Kidney (tissue), 13 donors: ENCODE measurements at regions not wholly inside any gene's neighbourhood (a gene's known extent, or its start where the extent isn't known, plus 50 kb on each side); places are given as distances from the start of the nearest gene placed in this dataset.

ENCODE experiments used
- DNase-seq, 5 donors: peaks; one replicate each; pipeline ENCODE4 v3.0.0-alpha.2; 2013 to 2020
- FAIRE-seq: peaks from 2 replicates; lab custom pipeline; 2012; peaks lifted over from hg19 to GRCh38; lab: Jason Lieb, UNC
- H3K27ac ChIP-seq, 2 donors: one replicate each; pipeline ENCODE4 v1.7.0; 2013; ENCODE audit warnings: low read depth in 2 of 2, low read length in 2 of 2, inconsistent platforms in 1 of 2
- H3K27me3 ChIP-seq: one replicate; pipeline ENCODE4 v1.7.1; 2013; ENCODE audit warnings: low read length, inconsistent platforms; ENCODE audit not compliant: control insufficient read depth, insufficient read depth
- H3K36me3 ChIP-seq, 3 donors: one replicate each; pipeline versions ENCODE4 v1.7.0 to v1.7.1; 2013; ENCODE audit warnings: low read length in 3 of 3, control low read depth in 1 of 3, inconsistent platforms in 1 of 3; ENCODE audit not compliant: insufficient read depth in 3 of 3, control insufficient read depth in 2 of 3
- H3K4me1 ChIP-seq, 3 donors: one replicate each; pipeline versions ENCODE4 v1.7.0 to v1.7.1; 2013; ENCODE audit warnings: low read length in 3 of 3, inconsistent platforms in 1 of 3, low read depth in 1 of 3; ENCODE audit not compliant: control insufficient read depth in 2 of 3, insufficient read depth in 2 of 3
- H3K4me3 ChIP-seq, 3 donors: one replicate each; pipeline versions ENCODE4 v1.7.0 to v1.8.1; 2013; ENCODE audit warnings: low read length in 3 of 3, control low read depth in 1 of 3, inconsistent platforms in 1 of 3
- H3K9ac ChIP-seq, 3 donors: one replicate each; pipeline versions ENCODE4 v1.7.0 to v1.7.1; 2013; ENCODE audit warnings: low read length in 3 of 3, control low read depth in 1 of 3, inconsistent platforms in 1 of 3
- H3K9me3 ChIP-seq, 3 donors: one replicate each; pipeline versions ENCODE4 v1.7.0 to v1.7.1; 2013; ENCODE audit warnings: low read length in 3 of 3, control low read depth in 1 of 3, inconsistent platforms in 1 of 3; ENCODE audit not compliant: control insufficient read depth in 2 of 3, insufficient read depth in 1 of 3
- intact Hi-C: fragments of 100-400 bp; cut with DNase I; formaldehyde crosslinking; loops from one replicate; pipeline ENCODE4 v1.11.1; 2022
- TF ChIP-seq, protein P1 (sequence below): IDR thresholded peaks from 3 replicates; pipeline ENCODE4 v1.5.1; 2012; ENCODE audit warnings: mild to moderate bottlenecking, moderate library complexity, borderline replicate concordance; ENCODE audit not compliant: insufficient read depth; ENCODE audit errors: extremely low read depth
- donor health status: control.
- donor health status: control.
- donor health status: control.
- donor health status: control.
- donor health status: control.
- donor health status: DM: yes; HTN: yes; CAD: no.
- donor health status: Normal renal cell carcinoma (clear cell type).

DNA sequence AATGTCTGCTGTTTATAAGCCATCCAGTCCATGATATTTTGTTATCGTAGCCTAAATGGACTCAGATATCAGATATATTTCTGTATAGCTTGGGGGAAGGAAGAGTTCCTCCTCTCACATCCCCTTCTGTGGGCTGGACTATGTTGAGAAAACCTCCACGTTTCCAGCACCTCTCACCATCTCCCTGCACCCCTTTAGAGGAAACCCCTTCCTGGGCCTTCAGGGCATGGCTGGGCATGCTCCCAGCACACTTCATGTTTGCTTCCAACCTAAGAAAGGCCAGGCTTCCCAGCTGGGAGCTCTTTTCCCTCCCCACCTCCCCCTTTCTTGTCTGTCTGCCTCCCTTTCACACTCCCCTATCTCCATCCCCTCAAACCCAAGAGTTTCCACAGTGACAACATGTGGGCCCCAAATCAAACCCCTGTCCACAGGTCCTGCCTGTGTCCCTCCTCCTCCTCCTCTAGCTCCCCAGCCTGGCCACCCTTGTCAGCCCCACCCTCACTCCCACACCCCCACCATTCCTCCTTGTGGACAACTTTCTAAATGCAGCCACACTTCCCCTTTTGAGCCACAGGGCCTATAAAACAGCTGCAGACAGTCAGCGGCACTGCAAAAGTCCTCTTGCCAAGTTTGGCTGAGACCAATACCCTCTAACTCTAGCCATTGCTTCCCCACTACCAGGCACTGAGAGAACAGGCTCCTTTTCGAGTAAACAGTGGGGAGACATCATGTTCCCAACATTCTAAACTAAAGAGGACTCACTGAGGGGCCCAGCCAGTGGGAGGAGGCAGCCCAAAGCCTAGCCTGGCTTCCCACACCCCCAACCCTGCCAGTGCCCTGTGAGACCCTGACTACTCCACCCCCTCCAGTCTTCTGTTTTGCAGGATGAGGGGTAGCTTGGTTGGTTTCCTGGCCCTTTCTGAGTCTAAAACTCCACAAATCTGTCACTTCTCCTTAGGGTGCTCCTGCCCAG, 120.5 kb downstream of the ZFP36L2 start:
- intact Hi-C loops: no loop called here
- Histone ChIP-seq H3K27ac (peak overlapping the region; percentile 7 to 51), H3K36me3 (no peaks in the 10 kb centered on the region), H3K4me3 (no peak overlapping the region), H3K4me1 (peaks cover 3 to 28% (median 5%) of the 10 kb centered on the region in 3 donors), H3K9me3 (no peaks in the 10 kb centered on the region), H3K9ac (no peak overlapping the region), H3K27me3 (no peaks in the 10 kb centered on the region)
- peak in 3 of 5 donors; percentile 57 to 84 (median 78) for DNase-seq
- no peak for FAIRE-seq
- TF ChIP-seq, protein P1, sequence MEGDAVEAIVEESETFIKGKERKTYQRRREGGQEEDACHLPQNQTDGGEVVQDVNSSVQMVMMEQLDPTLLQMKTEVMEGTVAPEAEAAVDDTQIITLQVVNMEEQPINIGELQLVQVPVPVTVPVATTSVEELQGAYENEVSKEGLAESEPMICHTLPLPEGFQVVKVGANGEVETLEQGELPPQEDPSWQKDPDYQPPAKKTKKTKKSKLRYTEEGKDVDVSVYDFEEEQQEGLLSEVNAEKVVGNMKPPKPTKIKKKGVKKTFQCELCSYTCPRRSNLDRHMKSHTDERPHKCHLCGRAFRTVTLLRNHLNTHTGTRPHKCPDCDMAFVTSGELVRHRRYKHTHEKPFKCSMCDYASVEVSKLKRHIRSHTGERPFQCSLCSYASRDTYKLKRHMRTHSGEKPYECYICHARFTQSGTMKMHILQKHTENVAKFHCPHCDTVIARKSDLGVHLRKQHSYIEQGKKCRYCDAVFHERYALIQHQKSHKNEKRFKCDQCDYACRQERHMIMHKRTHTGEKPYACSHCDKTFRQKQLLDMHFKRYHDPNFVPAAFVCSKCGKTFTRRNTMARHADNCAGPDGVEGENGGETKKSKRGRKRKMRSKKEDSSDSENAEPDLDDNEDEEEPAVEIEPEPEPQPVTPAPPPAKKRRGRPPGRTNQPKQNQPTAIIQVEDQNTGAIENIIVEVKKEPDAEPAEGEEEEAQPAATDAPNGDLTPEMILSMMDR: peak; percentile 19

DNA sequence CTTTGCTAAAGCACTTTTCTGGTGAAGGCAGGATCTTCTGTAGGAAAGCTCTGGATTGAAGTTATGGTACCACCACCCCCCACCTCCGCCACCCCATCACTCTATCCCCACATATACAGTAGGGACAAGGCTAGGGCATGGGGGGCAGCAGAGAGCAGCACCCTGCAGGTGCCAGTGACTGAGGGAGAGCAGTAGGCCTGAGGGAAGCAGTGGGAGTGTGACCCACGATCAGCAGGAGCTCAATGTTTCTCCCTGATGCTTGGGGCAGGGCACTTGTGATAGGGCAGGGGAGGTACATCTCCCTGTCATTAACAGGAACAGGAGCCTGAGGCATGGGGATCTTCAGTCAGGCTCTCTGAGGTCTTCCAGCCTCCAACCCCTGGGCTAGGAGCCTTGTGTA, 121.6 kb downstream of the ZFP36L2 start:
- Histone ChIP-seq H3K4me1 (peaks cover 0 to 26% (median 3%) of the 10 kb centered on the region in 3 donors), H3K27ac (peak overlapping the region in 1 of 2 donors; percentile 49)
- TF ChIP-seq, protein P1: no peak

DNA sequence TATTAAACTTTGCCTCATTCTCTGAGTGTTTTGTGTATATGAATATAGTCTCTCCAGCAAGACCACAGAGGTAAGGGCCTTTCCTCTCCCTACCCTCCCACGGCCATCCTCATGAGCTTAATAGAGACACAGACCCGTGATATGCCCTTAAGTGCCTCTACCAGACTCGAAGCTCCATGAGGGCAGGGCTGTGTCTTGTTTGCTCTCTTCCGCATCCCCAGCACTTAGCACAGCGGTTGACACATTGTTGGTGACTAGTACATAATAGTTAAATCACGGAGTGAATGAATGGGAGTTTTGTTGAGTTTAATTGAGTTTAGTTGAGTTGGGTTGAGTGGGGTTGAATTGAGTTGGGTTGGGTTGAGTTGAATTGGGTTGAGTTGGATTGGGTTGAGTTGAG, 122.3 kb downstream of the ZFP36L2 start:
- H3K27me3 ChIP-seq: no peaks in the 10 kb centered on the region
- intact Hi-C loops: no loop called here
- no peaks in the 10 kb centered on the region for H3K9me3 ChIP-seq
- H3K27ac ChIP-seq: no peak overlapping the region
- H3K4me3 ChIP-seq: no peak overlapping the region
- H3K36me3 ChIP-seq: no peaks in the 10 kb centered on the region
- DNase-seq (no peak), FAIRE-seq (no peak)
- peaks cover 0 to 26% (median 3%) of the 10 kb centered on the region in 3 donors for H3K4me1 ChIP-seq
- H3K9ac ChIP-seq: no peak overlapping the region
- TF ChIP-seq, protein P1: no peak

More for the DNA sequence above, 121.6 kb downstream of the ZFP36L2 start:
- H3K27me3 ChIP-seq: no peaks in the 10 kb centered on the region
- no peak overlapping the region for H3K9ac ChIP-seq
- FAIRE-seq: no peak
- no peaks in the 10 kb centered on the region for H3K9me3 ChIP-seq
- no peak for DNase-seq
- H3K4me3 ChIP-seq: no peak overlapping the region
- intact Hi-C loops: no loop called here
- no peaks in the 10 kb centered on the region for H3K36me3 ChIP-seq
